HUDEP-2 (cell line): ENCODE measurements at regions not wholly inside any gene's neighbourhood (a gene's known extent, or its start where the extent isn't known, plus 50 kb on each side); places are given as distances from the start of the nearest gene placed in this dataset.
"Not testable (repeated sequence)": the region's sequence is repeated elsewhere in the genome, so short reads cannot be mapped to it uniquely, and the experiment has no call there.

Experiments used
- DNase-seq, 76 experiments: peaks; one replicate each; lab custom pipeline; 2025; ENCODE audit not compliant: unreplicated experiment in 76 of 76; lab: John Stamatoyannopoulos, UW

- no peak for DNase-seq
Measured at GRCh38 chr7:119748991-119749390, 524.0 kb upstream of the KCND2 start.

GRCh38 chr7:119756687-119757086 lies 516.3 kb upstream of the KCND2 start:
- DNase-seq, result no peak

DNA sequence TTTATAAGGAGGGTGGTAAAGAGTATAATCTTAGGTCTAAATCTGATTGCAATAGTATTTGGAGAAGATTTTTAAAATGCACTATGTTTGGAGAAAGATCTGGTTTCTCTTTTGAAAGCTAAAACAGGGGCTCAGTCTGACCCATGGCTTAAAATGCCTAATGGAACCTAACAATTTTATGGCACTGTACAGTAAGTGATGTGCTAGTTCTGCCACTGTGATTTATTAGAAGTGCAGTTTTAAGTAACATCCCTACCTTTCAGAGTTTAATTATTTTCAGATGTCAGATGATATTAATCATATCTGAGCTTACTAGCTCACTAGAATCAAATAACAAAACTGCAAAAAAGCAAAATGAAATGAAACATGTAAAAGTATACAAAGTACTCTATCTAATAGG lies 514.7 kb upstream of the KCND2 start:
- DNase-seq, result no peak

DNA sequence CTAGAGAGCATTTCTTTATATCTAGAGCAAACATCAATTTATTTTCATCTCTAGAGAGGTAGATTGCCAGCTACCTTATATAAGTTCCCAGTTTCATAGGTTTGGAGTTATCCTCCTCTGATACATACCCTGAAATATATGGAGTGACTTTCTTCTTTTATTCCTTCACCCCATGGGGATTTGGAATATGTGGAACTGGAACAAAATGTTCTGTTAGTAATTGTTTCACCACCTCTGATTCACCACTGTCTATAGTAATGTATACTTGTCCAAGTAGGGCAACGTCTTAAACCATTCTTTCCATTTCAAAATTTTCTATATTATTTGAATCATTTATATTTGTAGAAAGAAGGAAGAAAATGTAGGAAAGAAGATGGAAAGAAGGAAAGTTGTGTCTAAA lies 511.2 kb upstream of the KCND2 start:
- no peak for DNase-seq

- DNase-seq, result no peak
Measured at GRCh38 chr7:119782286-119782685, 490.7 kb upstream of the KCND2 start.

DNA sequence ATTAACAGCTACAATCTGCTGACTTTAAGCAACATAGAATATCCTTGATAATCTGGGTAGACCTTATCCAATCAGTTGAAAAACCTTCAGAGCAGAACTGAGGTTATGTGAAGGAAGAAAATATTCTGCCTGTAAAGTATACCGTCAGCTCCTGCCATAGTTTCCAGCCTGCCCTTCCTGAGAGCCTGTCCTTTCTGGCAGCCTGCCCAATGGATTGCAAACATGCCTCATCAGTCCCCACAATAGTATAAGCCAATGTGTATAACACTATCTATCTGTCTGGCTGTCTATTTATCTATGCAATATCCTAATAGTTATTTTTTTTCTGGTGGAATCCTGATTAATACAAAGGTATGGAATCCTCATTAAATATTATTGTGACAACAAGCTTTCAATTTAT lies 489.2 kb upstream of the KCND2 start:
- peak in 3 of 76 experiments; percentile 1 to 17 (median 4) for DNase-seq

DNA sequence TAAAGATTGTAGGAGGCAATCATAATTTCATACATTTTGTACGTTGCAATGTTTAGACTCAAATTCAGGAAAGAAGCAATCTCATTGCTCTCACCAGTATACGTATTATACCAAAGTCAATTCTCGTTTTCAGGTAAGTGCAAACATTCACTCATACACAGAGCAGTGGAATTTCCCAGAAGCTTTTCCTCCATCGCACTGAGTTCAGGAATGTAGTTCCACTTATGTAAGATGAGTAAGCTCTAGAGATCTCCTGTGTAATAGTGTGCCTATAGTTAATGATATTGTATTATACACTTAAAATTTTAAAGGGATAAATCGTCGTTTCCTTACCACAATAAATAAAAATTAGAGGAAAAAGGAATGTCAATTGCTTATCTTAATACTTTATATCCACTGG lies 470.8 kb upstream of the KCND2 start:
- DNase-seq, result no peak

- no peak for DNase-seq
Measured at GRCh38 chr7:119825091-119825655, 447.8 kb upstream of the KCND2 start.

GRCh38 chr7:119826547-119826946 lies 446.4 kb upstream of the KCND2 start:
- no peak for DNase-seq

GRCh38 chr7:119838444-119838843 lies 434.5 kb upstream of the KCND2 start:
- DNase-seq, result no peak

DNA sequence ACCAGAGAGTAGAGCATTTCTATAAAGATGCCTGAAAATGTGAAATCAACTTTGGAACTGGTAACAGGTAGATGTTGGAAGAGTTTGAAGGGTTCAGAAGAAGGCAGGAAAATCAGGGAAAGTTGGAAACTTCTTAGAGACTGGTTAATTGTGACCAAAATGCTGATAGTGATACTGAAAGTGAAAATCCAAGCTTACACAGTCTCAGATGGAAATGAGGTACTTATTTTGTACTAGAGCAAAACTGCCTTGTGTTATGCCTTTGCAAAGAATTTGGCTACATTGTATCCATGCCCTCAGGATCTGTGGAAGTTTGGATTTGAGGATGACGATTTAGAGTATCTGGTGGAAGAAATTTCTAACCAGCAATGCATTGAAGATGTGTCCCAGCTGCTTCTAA lies 430.6 kb upstream of the KCND2 start:
- DNase-seq, result no peak

DNA sequence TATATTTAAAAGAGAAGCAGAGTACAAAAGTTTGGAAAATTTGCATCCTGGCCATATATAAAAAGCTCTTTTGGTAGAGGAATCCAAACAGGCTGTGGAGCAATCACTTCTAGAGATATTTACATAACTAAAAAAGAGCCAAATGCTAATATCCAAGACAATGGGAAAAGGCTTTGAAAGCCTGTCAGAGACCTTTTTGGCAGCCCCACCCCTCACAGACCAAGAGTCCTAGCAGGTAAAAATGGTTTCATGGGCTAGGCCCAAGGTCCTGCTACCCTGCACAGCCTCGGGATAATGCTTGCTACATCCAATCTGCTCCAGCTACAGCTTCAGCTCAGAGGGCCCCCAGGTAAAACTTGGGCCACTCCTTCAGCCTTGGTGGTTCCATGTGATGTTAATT lies 430.2 kb upstream of the KCND2 start:
- DNase-seq, result no peak

DNA sequence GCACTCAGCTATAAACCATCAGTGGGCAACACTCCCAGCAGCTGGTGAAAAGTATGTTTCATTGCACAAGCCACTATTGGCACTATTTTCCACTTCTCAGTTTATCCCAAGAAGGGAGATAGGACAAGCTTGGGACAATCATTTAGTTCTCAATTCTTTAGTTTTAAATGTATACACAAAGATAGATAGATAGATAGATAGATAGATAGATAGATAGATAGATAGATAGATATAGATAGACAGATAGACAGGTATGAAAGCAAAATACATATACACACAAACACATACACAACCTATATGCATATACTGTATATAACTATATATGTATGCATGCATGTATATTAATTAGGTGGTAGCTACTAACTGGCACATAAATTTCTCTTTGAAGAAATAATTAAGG lies 411.6 kb upstream of the KCND2 start:
- no peak for DNase-seq

DNA sequence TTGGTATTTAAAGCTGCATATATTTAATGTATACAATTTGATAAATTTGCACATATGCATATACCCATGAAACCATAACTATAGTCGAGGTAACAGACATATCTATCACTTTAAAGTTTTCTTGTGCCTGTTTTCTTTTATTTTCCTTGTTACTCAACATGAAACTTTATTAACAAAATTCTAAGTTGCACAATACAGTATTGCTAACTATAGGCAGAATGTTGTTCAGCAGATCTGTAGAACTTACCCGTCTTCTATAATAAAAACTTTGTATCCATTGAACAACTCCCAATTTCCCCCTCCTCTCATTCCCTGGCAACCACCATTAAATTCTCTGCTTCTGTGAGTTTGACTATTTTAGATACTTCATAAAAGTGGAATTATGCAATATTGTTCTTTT lies 404.6 kb upstream of the KCND2 start:
- no peak for DNase-seq

- no peak for DNase-seq
Measured at GRCh38 chr7:119879835-119880234, 393.1 kb upstream of the KCND2 start.

DNA sequence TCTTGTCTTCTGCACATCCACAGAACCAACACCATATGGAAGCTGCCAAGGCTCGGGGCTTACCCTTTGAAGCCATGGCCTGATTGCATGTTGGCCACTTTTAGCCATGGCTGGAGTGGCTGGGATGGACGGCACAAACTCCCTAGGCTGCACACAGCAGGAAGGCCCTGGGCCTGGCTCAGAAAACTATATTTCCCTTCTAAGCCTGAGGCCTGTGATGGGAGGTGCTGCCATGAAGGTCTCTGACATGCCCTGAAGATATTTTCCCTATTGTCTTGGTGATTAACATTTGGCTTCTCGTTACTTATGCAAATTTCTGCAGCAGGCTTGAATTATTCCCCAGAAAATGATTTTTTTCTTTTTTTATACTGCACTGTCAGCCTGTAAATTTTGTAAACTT lies 387.0 kb upstream of the KCND2 start:
- no peak for DNase-seq

GRCh38 chr7:119886525-119886924 lies 386.4 kb upstream of the KCND2 start:
- DNase-seq, result not testable (repeated sequence)

GRCh38 chr7:119888251-119888650 lies 384.7 kb upstream of the KCND2 start:
- DNase-seq, result no peak

- DNase-seq, result no peak
Measured at GRCh38 chr7:119890631-119891030, 382.3 kb upstream of the KCND2 start.

DNA sequence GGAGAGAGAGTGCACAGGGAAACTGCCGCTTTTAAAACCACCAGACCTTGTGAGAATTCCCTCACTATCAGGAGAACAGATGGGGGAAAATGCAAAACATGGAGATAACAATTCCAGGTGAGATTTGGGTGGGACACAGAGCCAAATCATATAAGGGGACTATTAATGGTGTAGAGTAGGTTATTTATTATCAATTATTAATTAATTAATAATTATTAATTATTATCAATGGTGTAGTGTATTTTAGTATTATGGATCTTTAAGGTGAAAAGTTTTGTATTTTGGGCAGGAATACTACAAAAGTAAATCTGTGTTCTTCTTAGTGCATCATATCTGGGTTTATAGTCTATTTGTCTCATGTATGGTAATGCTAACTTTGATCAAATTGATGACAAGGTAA lies 377.7 kb upstream of the KCND2 start:
- DNase-seq, result no peak

- no peak for DNase-seq
Measured at GRCh38 chr7:119896386-119896785, 376.6 kb upstream of the KCND2 start.

- DNase-seq, result peak in 16 of 76 experiments; percentile 1 to 28 (median 8)
Measured at GRCh38 chr7:119900996-119901672, 371.8 kb upstream of the KCND2 start.

DNA sequence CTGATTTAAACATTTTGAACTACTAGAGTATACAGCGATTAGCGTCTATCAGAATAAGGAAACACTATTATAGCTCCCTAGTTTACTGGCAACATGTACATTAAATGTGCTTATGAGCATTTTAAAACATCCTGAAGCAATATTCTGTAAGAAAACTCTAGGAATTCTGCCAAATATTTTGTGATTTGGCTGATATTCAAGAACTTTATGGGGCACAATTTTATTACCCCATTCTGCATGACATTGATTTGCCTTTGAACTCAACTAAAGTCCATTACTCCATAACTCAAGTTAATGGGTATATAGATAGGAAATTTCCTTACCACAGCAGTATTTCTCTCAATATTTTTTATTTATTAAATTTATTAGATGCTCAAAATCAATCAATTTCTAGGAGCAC lies 369.9 kb upstream of the KCND2 start:
- no peak for DNase-seq
